ENCODE measurements at regions not wholly inside any gene's neighbourhood (a gene's known extent, or its start where the extent isn't known, plus 50 kb on each side); places are given as distances from the start of the nearest gene placed in this dataset.
A peak's percentile ranks its signal among the peaks of the same experiment; 100 is the strongest.

GRCh38 chr11:11173316-11174025 is 179.6 kb downstream of the CSNK2A3 start:
- peak; percentile 61 for ATAC-seq

DNA sequence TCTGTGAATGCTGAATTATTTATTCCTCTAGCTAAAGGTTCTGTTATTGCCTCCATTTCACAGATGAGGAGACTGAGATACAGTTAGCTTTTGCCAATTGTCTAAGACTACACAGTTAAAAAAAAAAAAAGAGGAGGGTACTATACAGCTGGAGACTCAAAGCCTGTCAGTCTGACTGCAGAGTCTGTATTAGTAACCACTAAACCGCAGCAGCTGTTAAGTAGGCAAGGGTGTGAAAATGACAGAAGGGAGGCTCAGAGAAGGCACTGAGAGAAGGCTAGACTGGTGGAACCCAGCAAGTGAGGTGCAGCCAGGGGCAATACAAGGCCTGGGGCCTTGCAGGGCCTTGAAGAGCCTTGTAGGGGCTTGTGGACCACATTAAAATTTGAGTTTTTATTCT is 181.2 kb downstream of the CSNK2A3 start:
- ATAC-seq: no peak

DNA sequence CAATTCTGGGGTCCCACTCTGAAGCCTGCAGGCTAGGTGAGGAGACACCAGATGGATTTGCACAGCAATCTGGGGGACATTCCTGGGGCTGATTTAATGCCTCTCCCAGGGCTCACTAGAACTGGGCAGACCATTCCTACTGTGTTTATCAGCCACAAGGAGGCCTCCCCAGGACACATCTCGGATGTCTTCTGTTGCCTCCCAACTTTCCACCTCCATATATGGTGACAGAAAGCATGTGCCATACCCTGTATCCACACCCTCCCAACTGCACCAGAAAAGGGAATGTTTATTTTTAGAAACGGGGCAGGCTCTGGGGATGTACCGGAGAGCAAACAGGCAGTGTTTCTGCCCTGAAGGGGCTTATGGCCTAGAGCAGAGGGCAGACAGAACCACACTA is 181.8 kb downstream of the CSNK2A3 start:
- ATAC-seq: no peak

DNA sequence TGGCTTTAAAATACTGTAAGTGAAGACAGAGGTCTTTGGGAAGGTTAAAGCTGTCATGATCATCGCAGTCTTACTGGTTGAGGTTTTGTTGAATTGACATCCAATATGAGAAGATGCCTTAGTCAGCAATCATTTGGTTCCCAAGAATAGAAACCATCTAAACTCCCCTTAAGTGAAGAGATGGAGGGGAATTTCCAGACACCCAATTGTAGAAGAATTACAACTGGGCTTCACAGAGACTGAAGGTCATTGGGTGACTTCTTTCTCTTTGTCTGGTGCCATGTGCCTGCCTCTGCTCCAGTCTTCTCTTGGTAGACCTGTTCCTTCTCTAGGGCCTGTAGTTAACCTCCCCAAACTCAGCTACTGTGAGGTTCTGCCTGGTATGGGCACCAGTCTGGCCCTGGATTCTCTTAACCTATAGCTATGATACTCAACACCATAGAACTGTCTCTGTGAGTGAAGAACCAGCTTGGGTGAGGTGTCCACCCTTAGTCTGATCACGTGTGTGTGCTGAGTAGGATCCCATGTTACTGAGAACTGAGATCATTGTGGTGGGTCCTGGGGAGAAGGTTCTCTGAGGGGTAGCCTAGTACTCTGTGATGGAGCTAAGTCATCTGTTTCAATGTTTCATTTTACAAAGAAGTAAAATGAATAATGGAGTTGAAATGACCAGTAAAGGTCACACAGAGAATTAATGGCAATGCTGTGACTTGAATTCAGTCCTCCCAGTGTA is 182.5 kb downstream of the CSNK2A3 start:
- ATAC-seq: no peak

DNA sequence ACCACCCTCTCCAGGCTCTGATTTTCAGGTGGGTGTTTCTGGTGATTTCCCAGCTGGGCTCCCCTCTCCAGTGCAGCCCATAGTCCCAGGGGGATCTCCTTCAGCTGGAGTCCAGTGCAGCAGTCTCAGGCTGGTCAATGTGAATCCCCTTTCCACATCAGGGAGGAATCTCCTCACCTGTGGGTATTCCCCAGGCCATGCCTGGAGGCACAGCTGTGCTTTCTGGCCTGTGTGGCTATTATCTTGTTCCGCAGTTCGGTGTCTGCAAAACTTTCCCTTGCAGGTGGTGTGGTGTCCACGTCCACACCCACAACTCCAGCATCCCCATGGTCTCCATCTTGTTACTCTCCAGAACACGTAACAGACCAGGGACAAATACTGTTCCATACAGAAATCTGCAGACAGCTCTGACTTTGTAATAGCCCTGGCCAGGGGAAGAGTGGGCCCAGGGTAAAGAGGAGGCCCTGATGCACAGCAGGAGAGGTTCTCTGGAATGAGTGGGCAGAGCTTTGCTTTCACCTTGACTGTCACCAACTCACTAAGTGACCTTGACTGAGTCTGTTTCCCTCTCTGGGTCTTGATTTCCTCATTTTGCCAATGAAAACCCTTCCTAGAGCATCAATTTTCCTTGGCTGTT is 183.2 kb downstream of the CSNK2A3 start:
- ATAC-seq: no peak

- ATAC-seq: no peak
These were observed 185.2 kb downstream of the CSNK2A3 start for GRCh38 chr11:11167806-11168205.

- ATAC-seq: no peak
These were observed 188.7 kb downstream of the CSNK2A3 start for GRCh38 chr11:11164334-11164690.

DNA sequence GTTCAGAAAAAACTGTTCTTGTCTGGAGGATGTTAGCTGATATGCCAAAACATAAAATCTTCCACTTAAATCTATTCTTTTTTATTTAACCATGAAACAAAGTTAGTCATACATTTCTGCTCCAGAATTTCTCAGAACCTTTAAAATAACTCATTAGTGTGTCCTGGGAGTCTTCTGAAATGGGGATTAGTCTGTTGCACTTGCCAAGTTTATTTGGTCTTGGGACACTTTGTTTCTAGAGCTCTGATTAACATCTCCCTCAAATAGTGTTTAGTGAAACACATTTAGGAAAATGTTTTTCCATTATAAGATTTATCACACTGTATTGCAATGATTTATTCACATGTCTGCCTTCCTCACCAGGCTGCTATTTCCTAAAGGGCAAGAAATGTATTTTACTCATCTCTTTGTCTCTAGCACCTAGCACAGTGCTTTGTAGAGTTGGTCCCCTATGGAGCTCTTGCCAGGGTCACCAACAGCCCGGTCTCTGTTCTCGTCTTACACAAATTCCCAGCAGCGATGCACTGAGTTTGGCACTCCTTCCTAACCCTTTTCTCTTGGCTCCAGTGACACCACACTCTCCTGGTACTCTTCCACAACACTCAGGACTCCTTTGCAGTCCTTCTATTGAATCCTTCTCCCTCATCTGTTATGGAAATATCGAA is 189.2 kb downstream of the CSNK2A3 start:
- no peak for ATAC-seq

- ATAC-seq: no peak
These were observed 189.8 kb downstream of the CSNK2A3 start for GRCh38 chr11:11163236-11163635.

- no peak for ATAC-seq
These were observed 195.9 kb downstream of the CSNK2A3 start for GRCh38 chr11:11157185-11157584.

GRCh38 chr11:11155962-11156815 is 196.9 kb downstream of the CSNK2A3 start:
- ATAC-seq: peak; percentile 37

DNA sequence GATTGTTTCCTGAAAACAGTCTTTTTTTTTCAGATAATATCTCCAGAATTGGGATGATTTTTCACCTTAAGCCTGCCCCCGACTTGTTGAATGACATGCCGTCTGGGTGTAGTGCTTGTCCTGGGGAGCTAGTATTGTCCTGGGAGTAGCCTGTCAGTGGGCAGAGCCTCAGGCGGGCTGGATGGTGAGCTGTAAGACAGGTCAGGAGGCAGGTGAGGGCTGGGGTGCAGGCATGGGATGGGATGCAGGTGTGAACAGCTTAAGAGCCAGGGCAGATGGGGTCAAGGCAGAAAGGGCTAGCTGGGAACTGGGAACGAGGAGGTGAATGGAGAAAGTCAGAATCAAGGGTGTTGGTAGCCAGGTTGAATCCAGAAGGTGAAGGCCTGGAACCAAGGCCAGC is 200.2 kb downstream of the CSNK2A3 start:
- ATAC-seq: no peak

DNA sequence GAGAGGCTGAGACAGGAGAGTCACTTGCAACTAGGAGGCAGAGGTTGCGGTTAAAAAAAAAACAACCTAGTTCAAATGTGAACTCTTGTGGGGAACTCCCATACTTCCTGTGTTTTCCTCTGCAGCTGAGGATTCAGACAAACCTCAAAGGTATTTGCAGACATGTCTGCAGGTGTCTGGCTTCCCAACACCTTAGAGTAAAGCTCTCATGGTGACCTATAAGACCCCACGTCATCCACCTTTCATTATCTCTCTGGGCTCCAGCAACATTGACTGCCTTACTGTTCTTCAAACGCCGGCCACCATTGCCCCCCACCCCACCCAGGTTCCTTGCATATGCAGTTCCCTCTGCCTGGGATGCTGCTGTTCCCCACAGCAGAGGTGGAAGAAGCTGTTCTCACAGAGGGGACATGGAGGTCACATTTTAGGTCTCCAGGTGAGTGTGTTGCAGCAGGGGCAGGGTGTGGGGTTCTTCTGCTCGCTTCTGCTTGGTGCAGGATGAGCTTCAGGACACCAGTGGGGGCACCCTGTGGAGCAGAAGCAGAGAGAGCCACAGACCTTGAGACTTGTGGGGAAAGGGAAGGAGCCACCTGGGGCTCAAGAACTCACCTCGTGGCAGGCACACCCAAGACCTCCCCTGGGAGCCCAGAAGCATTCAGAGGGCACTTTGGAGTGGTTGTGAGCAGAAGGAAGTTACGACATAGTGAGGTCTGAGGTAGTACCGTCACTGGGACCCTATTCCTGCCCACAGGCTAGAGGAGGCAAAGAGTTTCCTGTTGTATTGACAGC is 203.2 kb downstream of the CSNK2A3 start:
- ATAC-seq: no peak

- ATAC-seq: no peak
These were observed 204.5 kb downstream of the CSNK2A3 start for GRCh38 chr11:11148596-11148995.

GRCh38 chr11:11148104-11148509 is 204.9 kb downstream of the CSNK2A3 start:
- ATAC-seq: peak; percentile 90

DNA sequence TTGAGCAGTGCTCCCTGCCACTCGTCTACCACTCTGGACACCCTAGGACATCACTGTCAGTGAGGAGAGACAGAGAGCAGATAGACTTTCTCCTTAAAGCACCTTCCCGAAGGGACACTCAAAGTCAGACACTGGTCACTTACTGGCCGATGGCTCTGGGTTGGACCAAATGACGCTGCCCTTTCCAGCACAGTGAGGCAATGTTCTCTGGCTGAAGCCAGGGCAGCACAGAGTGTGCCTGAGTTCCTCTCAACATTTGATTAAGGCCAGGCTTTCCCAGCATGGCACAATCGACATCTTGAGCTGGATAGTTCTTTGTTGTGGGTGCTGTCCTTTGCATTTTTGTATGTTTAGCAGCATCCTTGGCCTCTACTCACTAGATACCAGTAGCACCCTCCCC is 206.2 kb downstream of the CSNK2A3 start:
- no peak for ATAC-seq

DNA sequence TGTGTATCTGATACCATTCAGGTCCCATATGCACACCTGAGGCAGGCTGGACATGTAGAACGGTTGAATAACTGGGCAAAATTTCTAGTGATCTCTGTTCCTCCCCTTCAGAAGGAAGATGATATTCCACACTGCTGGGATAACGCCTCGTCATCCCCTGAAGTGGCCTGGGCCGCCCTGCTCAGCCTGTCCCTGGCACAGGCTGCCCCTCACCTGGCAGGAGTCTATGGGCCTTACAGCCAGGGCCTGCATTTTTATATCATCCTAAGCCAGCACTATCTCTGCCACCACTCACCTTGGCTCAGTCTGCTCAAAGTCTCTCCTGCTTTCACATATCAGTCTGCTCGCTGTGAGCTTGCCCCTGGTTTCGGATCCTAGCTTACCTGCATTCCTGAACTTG is 209.2 kb downstream of the CSNK2A3 start:
- no peak for ATAC-seq

DNA sequence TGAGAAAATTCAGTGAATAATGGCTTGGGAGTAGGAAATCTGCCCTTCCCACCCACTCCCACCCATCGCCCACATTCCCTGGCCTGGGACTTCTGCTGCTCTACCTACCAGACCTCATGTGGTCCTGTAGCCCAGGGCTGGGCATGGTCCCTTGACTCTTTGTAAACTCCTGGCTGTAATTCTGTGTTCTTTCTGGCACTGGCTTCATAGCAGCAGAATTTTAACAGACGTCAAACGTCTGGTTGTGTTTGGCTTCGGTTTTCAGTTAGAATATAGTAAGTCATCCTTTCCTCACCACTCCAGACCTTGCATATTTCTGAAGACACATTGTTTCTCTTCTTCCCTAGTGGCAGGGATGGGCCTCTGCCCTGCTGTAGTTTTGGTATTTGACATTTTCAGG is 210.6 kb downstream of the CSNK2A3 start:
- no peak for ATAC-seq

- ATAC-seq: no peak
These were observed 212.0 kb downstream of the CSNK2A3 start for GRCh38 chr11:11141065-11141464.

DNA sequence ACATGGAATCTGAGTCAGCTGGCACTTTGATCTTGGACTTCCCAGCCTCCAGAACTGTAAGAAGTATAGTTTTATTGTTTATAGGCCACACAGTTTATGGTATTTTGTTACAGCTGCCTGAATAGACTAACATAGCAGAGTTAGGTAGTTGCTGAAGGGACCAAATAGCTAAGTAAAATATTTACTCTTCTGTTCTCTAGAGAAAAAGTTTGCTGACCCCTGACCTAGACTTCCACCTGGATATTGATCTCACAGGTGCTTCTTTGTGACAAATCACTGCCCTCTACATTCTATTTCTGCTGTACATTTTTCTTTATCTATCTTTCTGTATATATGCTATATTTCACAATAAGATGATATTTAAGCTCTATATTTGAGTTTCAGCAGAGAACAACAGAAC is 212.5 kb downstream of the CSNK2A3 start:
- ATAC-seq: no peak

DNA sequence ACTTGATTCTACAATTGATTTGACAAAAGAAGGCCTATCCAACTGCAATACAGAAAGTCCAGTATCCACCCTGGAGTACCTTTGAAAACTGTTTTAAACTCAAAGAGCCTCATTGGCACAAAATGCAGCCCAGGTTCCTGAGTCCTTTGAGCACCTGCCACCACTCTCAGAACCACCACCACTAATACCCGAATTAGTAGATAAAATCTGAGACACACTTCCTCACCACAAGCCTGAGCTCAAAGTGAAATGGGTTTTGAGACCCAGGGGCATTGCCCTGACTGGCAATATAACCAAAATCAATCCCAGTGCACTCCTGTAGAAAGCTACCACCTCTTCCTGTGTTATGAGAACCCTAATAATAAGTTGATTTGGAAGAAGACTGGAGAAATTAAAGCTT is 215.7 kb downstream of the CSNK2A3 start:
- ATAC-seq: no peak

All from esophagus mucosa (tissue), 1 donor.